A549 (cell line): ENCODE measurements at regions not wholly inside any gene's neighbourhood (a gene's known extent, or its start where the extent isn't known, plus 50 kb on each side); places are given as distances from the start of the nearest gene placed in this dataset.

Source experiments
- ATAC-seq, 2 experiments: fragments of 200-7000 bp in 1 of 2; fragments of >200 bp in 1 of 2; cut with Nextera tagmentation in 1 of 2; cut with Tn5 transposase in 1 of 2; 3 replicates each; pipeline versions ENCODE4 v1.8.0 to v1.9.1; 2018 to 2020; ENCODE audit warnings: mild to moderate bottlenecking in 1 of 2, moderate library complexity in 1 of 2
- CTCF ChIA-PET: fragments of 300-600 bp; sonication (Branson Sonifier 250); formaldehyde crosslinking; extraction: SDS; loops from one replicate; lab custom pipeline; 2021; ENCODE audit warnings: antibody characterized with exemption, inconsistent platforms; lab: Yijun Ruan, JAX
- POLR2A ChIA-PET: fragments of 350-600 bp; formaldehyde crosslinking; extraction: SDS; loops from one replicate; lab custom pipeline; 2021; ENCODE audit warnings: antibody characterized with exemption, inconsistent platforms; lab: Yijun Ruan, JAX
- DNase-seq, 2 experiments: peaks; one replicate each; pipeline versions ENCODE4 v3.0.0 to v3.0.0-alpha.2; 2011 to 2016; ENCODE audit warnings: low read depth in 1 of 2, low spot score in 1 of 2
- FAIRE-seq: peaks from 2 replicates; lab custom pipeline; 2011; peaks lifted over from hg19 to GRCh38; lab: Jason Lieb, UNC
- H3K27ac ChIP-seq, 2 experiments: fragments of >200 bp; sonication (Bioruptor Twin); formaldehyde crosslinking; 3 replicates each; pipeline ENCODE4 v1.5.1; 2016 to 2017
- H3K4me1 ChIP-seq: fragments of >200 bp; sonication (Bioruptor Twin); formaldehyde crosslinking; 3 replicates; pipeline ENCODE4 v1.6.1; 2016
- H3K4me2 ChIP-seq: fragments of >200 bp; sonication (Bioruptor Twin); formaldehyde crosslinking; 3 replicates; pipeline ENCODE4 v1.6.1; 2016
- H3K4me3 ChIP-seq: fragments of >200 bp; sonication (Bioruptor Twin); formaldehyde crosslinking; 3 replicates; pipeline ENCODE4 v1.5.1; 2016
- H3K9me3 ChIP-seq: fragments of >200 bp; sonication (Bioruptor Twin); formaldehyde crosslinking; 3 replicates; pipeline ENCODE4 v1.6.1; 2016
- ATOH8 ChIP-seq: fragments of 250-450 bp; sonication (Bioruptor Pico); IDR thresholded peaks from 2 replicates; pipeline ENCODE4 v1.5.0; 2020; ENCODE audit warnings: low read depth, mild to moderate bottlenecking, moderate library complexity
- CBX8 ChIP-seq: fragments of 200-600 bp; sonication (generic); IDR thresholded peaks from 2 replicates; pipeline ENCODE4 v1.6.1; 2016
- E2F6 ChIP-seq: IDR thresholded peaks from 2 replicates; pipeline ENCODE4 v1.6.1; 2012; ENCODE audit warnings: low read depth, borderline replicate concordance
- ELK1 ChIP-seq: fragments of 150-350 bp; IDR thresholded peaks from 2 replicates; pipeline ENCODE4 v1.6.1; 2014; ENCODE audit warnings: low read depth, mild to moderate bottlenecking, low read length
- FOSL2 ChIP-seq, 2 experiments: fragments of 450-650 bp in 1 of 2; fragments of >200 bp in 1 of 2; sonication (Bioruptor Twin) in 1 of 2; formaldehyde crosslinking; IDR thresholded peaks; 2 replicates each; pipeline versions ENCODE4 v1.5.0 to v1.6.1; 2016 to 2020; ENCODE audit warnings: mild to moderate bottlenecking in 1 of 2, moderate library complexity in 1 of 2
- FOXS1 ChIP-seq: fragments of 250-450 bp; sonication (Bioruptor Pico); IDR thresholded peaks from 2 replicates; pipeline ENCODE4 v1.5.0; 2020; ENCODE audit warnings: mild to moderate bottlenecking, moderate library complexity
- HOXB13 ChIP-seq: fragments of 250-450 bp; sonication (Bioruptor Pico); IDR thresholded peaks from 2 replicates; pipeline ENCODE4 v1.5.0; 2020; ENCODE audit warnings: low read depth, mild to moderate bottlenecking, moderate library complexity
- MAFK ChIP-seq: fragments of 450-650 bp; IDR thresholded peaks from 2 replicates; pipeline ENCODE4 v1.6.1; 2014; ENCODE audit not compliant: partially characterized antibody
- PHF8 ChIP-seq: fragments of 200-600 bp; sonication (generic); IDR thresholded peaks from 2 replicates; pipeline ENCODE4 v1.6.1; 2016; ENCODE audit warnings: low read depth, mild to moderate bottlenecking, antibody characterized with exemption, moderate library complexity, borderline replicate concordance
- POLR2AphosphoS2 ChIP-seq: conservative IDR thresholded peaks from 2 replicates; pipeline ENCODE4 v1.6.1; 2012; ENCODE audit warnings: low read length, improper control_type of control experiment, inconsistent platforms
- RAD21 ChIP-seq, 2 experiments: fragments of >200 bp in 1 of 2; sonication (Bioruptor Twin) in 1 of 2; formaldehyde crosslinking in 1 of 2; IDR thresholded peaks in 1 of 2; conservative IDR thresholded peaks in 1 of 2; 2 replicates in 1 of 2; 3 replicates in 1 of 2; pipeline ENCODE4 v1.6.1; 2012 to 2018; ENCODE audit warnings: inconsistent platforms in 1 of 2
- ZSCAN20 ChIP-seq: fragments of 250-450 bp; sonication (Bioruptor Pico); IDR thresholded peaks from 2 replicates; pipeline ENCODE4 v1.8.0; 2022; ENCODE audit warnings: mild to moderate bottlenecking, moderate library complexity
- WGBS: methylation state at CpG from one replicate; pipeline ENCODE4 v1.1.6; 2017; ENCODE audit errors: missing lambda C conversion rate; 5-methylcytosine and 5-hydroxymethylcytosine counted together
- TF ChIP-seq, protein P1 (sequence below): fragments of 200-600 bp; sonication (generic); IDR thresholded peaks from 2 replicates; pipeline ENCODE4 v1.6.1; 2016; ENCODE audit warnings: antibody characterized with exemption, mild to moderate bottlenecking, moderate library complexity
- TF ChIP-seq, protein P2 (sequence below): fragments of >200 bp; sonication (Bioruptor Twin); formaldehyde crosslinking; IDR thresholded peaks from 3 replicates; pipeline ENCODE4 v1.6.1; 2016
- TF ChIP-seq, protein P3 (sequence below): fragments of 250-450 bp; sonication (Bioruptor Pico); IDR thresholded peaks from 2 replicates; pipeline ENCODE4 v1.5.0; 2021; ENCODE audit warnings: mild to moderate bottlenecking, moderate library complexity, borderline replicate concordance

- WGBS, result 10% methylated on average over 2 of the region's 2 CpGs
- no peak overlapping the region for H3K4me3 ChIP-seq
- ATAC-seq (no peak), DNase-seq (no peak), FAIRE-seq (no peak)
- H3K4me2 ChIP-seq, result no peak overlapping the region
- ChIA-PET POLR2A (no interaction called here), CTCF (no interaction called here)
- H3K27ac ChIP-seq, result no peak overlapping the region
- no peaks in the 10 kb centered on the region for H3K4me1 ChIP-seq
- H3K9me3 ChIP-seq, result no peaks in the 10 kb centered on the region
- no peak for TF ChIP-seq HOXB13 (CRISPR knock-in tag)
- TF ChIP-seq E2F6, result no peak
- TF ChIP-seq RAD21 (conservative IDR thresholded peaks at IDR 0.05 in 1 of 2, IDR thresholded peaks at IDR 0.05 in 1 of 2), result no peak
- TF ChIP-seq ATOH8, result no peak
- TF ChIP-seq FOXS1 (CRISPR knock-in tag), result no peak
- TF ChIP-seq ELK1, result no peak
- TF ChIP-seq, protein P1, sequence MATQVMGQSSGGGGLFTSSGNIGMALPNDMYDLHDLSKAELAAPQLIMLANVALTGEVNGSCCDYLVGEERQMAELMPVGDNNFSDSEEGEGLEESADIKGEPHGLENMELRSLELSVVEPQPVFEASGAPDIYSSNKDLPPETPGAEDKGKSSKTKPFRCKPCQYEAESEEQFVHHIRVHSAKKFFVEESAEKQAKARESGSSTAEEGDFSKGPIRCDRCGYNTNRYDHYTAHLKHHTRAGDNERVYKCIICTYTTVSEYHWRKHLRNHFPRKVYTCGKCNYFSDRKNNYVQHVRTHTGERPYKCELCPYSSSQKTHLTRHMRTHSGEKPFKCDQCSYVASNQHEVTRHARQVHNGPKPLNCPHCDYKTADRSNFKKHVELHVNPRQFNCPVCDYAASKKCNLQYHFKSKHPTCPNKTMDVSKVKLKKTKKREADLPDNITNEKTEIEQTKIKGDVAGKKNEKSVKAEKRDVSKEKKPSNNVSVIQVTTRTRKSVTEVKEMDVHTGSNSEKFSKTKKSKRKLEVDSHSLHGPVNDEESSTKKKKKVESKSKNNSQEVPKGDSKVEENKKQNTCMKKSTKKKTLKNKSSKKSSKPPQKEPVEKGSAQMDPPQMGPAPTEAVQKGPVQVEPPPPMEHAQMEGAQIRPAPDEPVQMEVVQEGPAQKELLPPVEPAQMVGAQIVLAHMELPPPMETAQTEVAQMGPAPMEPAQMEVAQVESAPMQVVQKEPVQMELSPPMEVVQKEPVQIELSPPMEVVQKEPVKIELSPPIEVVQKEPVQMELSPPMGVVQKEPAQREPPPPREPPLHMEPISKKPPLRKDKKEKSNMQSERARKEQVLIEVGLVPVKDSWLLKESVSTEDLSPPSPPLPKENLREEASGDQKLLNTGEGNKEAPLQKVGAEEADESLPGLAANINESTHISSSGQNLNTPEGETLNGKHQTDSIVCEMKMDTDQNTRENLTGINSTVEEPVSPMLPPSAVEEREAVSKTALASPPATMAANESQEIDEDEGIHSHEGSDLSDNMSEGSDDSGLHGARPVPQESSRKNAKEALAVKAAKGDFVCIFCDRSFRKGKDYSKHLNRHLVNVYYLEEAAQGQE, result no peak
- TF ChIP-seq ZSCAN20, result no peak
- TF ChIP-seq, protein P2, sequence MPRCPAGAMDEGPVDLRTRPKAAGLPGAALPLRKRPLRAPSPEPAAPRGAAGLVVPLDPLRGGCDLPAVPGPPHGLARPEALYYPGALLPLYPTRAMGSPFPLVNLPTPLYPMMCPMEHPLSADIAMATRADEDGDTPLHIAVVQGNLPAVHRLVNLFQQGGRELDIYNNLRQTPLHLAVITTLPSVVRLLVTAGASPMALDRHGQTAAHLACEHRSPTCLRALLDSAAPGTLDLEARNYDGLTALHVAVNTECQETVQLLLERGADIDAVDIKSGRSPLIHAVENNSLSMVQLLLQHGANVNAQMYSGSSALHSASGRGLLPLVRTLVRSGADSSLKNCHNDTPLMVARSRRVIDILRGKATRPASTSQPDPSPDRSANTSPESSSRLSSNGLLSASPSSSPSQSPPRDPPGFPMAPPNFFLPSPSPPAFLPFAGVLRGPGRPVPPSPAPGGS, result no peak
- TF ChIP-seq PHF8, result no peak
- no peak for TF ChIP-seq FOSL2 (IDR thresholded peaks at IDR 0.05)
- no peak for TF ChIP-seq FOSL2 (CRISPR knock-in tag; IDR thresholded peaks at IDR 0.05)
Measured at GRCh38 chr6:85754894-85755293, 112.2 kb upstream of the SYNCRIP start.

GRCh38 chr6:85752602-85753001 lies 109.9 kb upstream of the SYNCRIP start:
- H3K9me3 ChIP-seq, result no peaks in the 10 kb centered on the region
- POLR2A ChIA-PET, result no interaction called here
- H3K4me2 ChIP-seq, result no peak overlapping the region
- H3K27ac ChIP-seq, result no peak overlapping the region
- no peak for FAIRE-seq
- ATAC-seq, result no peak
- 31% methylated on average over 5 of the region's 5 CpGs for WGBS
- no peak for TF ChIP-seq PHF8
- no peak for TF ChIP-seq POLR2AphosphoS2
- TF ChIP-seq MAFK, result peak; percentile 21
- no peak for TF ChIP-seq CBX8
- TF ChIP-seq E2F6, result no peak
- TF ChIP-seq, protein P3, sequence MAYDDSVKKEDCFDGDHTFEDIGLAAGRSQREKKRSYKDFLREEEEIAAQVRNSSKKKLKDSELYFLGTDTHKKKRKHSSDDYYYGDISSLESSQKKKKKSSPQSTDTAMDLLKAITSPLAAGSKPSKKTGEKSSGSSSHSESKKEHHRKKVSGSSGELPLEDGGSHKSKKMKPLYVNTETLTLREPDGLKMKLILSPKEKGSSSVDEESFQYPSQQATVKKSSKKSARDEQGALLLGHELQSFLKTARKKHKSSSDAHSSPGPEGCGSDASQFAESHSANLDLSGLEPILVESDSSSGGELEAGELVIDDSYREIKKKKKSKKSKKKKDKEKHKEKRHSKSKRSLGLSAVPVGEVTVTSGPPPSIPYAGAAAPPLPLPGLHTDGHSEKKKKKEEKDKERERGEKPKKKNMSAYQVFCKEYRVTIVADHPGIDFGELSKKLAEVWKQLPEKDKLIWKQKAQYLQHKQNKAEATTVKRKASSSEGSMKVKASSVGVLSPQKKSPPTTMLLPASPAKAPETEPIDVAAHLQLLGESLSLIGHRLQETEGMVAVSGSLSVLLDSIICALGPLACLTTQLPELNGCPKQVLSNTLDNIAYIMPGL, result no peak
- CTCF ChIA-PET, result interaction anchor here (0.7 kb wide), 1 partner anchor 21 kb away, joined by 3 read pairs; no protein-coding TSS in a partner anchor
- no peak overlapping the region for H3K4me3 ChIP-seq
- no peak for DNase-seq
- no peaks in the 10 kb centered on the region for H3K4me1 ChIP-seq
